AG20443 (cell line): ENCODE measurements at regions not wholly inside any gene's neighbourhood (a gene's known extent, or its start where the extent isn't known, plus 50 kb on each side); places are given as distances from the start of the nearest gene placed in this dataset.
"Not testable (repeated sequence)": the region's sequence is repeated elsewhere in the genome, so short reads cannot be mapped to it uniquely, and the experiment has no call there.

Experiments
- DNase-seq: peaks from one replicate; pipeline ENCODE4 v3.0.0; 2012; ENCODE audit warnings: low spot score, mixed read lengths

- DNase-seq, result no peak
These were observed 99.9 kb upstream of the SERBP1 start for GRCh38 chr1:67530071-67530470.

GRCh38 chr1:67532452-67533216 is 102.4 kb upstream of the SERBP1 start:
- DNase-seq, result peak; percentile 84

GRCh38 chr1:67534627-67535065 is 104.4 kb upstream of the SERBP1 start:
- DNase-seq, result no peak

- DNase-seq, result peak; percentile 87
These were observed 105.3 kb upstream of the SERBP1 start for GRCh38 chr1:67535474-67535873.

GRCh38 chr1:67536957-67537666 is 106.9 kb upstream of the SERBP1 start:
- DNase-seq, result no peak

- DNase-seq, result no peak
These were observed 107.4 kb upstream of the SERBP1 start for GRCh38 chr1:67537667-67538018.

GRCh38 chr1:67540025-67540732 is 110.0 kb upstream of the SERBP1 start:
- no peak for DNase-seq

GRCh38 chr1:67540733-67541125 is 110.5 kb upstream of the SERBP1 start:
- DNase-seq, result no peak

GRCh38 chr1:67542747-67543146 is 112.5 kb upstream of the SERBP1 start:
- no peak for DNase-seq

GRCh38 chr1:67544921-67545320 is 114.7 kb upstream of the SERBP1 start:
- DNase-seq, result no peak

- DNase-seq, result no peak
These were observed 115.2 kb upstream of the SERBP1 start for GRCh38 chr1:67545364-67545763.

GRCh38 chr1:67551375-67551774 is 121.2 kb upstream of the SERBP1 start:
- DNase-seq, result no peak

GRCh38 chr1:67552336-67552759 is 122.1 kb upstream of the SERBP1 start:
- no peak for DNase-seq

- not testable (repeated sequence) for DNase-seq
These were observed 124.0 kb upstream of the SERBP1 start for GRCh38 chr1:67554204-67554603.

GRCh38 chr1:67555461-67556296 is 125.5 kb upstream of the SERBP1 start:
- no peak for DNase-seq

GRCh38 chr1:67556297-67556900 is 126.2 kb upstream of the SERBP1 start:
- DNase-seq, result no peak

- DNase-seq, result no peak
These were observed 127.1 kb upstream of the GADD45A start for GRCh38 chr1:67557696-67558448.

- DNase-seq, result no peak
These were observed 126.4 kb upstream of the GADD45A start for GRCh38 chr1:67558449-67559193.

- DNase-seq, result peak; percentile 89
These were observed 125.7 kb upstream of the GADD45A start for GRCh38 chr1:67559222-67559700.
